Adipocyte (in vitro differentiated cells): ENCODE measurements at regions not wholly inside any gene's neighbourhood (a gene's known extent, or its start where the extent isn't known, plus 50 kb on each side); places are given as distances from the start of the nearest gene placed in this dataset.
"Not testable (repeated sequence)": the region's sequence is repeated elsewhere in the genome, so short reads cannot be mapped to it uniquely, and the experiment has no call there.

Experiments used
- DNase-seq: peaks from one replicate; pipeline ENCODE4 v3.0.0-alpha.2; 2015; ENCODE audit warnings: low read depth
- H3K27me3 ChIP-seq: replicated peaks from 2 replicates; pipeline ENCODE4 v1.7.0; 2013; ENCODE audit warnings: mild to moderate bottlenecking, low read length, moderate library complexity; ENCODE audit not compliant: control insufficient read depth, insufficient read depth
- H3K36me3 ChIP-seq: 2 replicates; pipeline ENCODE4 v1.7.0; 2013; ENCODE audit warnings: low read length, mild to moderate bottlenecking, moderate library complexity; ENCODE audit not compliant: control insufficient read depth, insufficient read depth, severe bottlenecking
- H3K4me1 ChIP-seq: 2 replicates; pipeline ENCODE4 v1.7.0; 2013; ENCODE audit warnings: mild to moderate bottlenecking, low read length, moderate library complexity; ENCODE audit not compliant: control insufficient read depth, insufficient read depth
- H3K4me3 ChIP-seq: 2 replicates; pipeline ENCODE4 v1.7.0; 2013; ENCODE audit warnings: mild to moderate bottlenecking, low read length, moderate library complexity
- H3K9ac ChIP-seq: 2 replicates; pipeline ENCODE4 v1.7.0; 2013; ENCODE audit warnings: mild to moderate bottlenecking, low read length, moderate library complexity
- H3K9me3 ChIP-seq: 2 replicates; pipeline ENCODE4 v1.7.0; 2013; ENCODE audit warnings: mild to moderate bottlenecking, low read length, moderate library complexity; ENCODE audit not compliant: control insufficient read depth

DNA sequence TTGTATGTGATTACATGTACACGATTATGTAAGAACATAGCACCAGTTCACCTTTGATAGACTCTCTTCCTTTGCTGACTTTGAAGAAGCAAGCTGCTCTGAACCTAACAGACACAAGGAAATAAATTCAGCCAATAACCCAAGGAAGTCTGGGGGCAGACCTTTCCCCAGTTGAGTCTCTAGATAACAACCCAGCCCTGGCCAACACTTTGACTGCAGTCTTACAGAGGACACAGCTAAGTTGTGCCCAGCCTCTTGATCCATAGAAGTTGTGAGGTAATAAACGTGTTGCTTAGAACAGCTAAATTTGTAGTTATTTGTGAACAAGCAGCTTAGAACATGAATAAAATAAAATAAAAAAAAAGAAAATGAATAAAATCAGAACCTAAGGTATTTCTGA is 116.3 kb downstream of the PRR15 start:
- not testable (repeated sequence) for H3K4me3 ChIP-seq, H3K4me1 ChIP-seq, H3K9ac ChIP-seq, DNase-seq, H3K9me3 ChIP-seq, H3K36me3 ChIP-seq, H3K27me3 ChIP-seq

GRCh38 chr7:29680601-29681000 is 117.0 kb downstream of the PRR15 start:
- not testable (repeated sequence) for H3K4me1 ChIP-seq, H3K9me3 ChIP-seq, H3K27me3 ChIP-seq, H3K9ac ChIP-seq, H3K4me3 ChIP-seq, DNase-seq, H3K36me3 ChIP-seq

DNA sequence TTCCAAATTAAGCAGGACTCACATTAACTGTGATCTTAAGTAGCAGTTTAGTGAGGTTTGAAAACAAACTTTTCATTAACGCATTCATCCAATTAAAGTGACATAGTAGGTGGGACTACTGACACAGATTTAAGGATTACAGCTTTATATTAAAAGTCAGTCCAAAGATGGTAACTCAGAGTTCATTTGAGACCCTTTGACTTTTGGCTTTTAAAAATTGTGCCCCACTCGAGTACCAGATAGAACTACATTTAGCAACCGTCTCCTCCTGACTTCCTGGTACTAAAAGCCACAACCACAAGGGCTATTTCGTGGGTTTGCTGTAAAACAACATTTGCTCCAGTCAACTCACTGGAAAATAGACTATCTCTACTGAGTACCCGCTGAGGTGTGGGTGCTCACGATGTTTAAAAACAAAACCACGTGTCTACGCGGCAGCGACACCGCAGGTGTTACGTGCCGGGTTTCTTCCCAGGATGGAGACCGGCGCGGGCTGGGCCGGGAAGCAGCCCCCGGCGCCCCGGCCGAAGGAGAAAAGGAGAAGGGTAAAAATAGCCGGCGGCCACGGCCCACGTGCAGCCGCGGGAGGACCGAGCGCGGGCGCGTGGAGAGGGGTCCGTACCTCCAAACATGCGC is 120.6 kb downstream of the PRR15 start:
- Histone ChIP-seq H3K4me3 (peak overlapping the region; percentile 83), H3K9ac (peak overlapping the region; percentile 90)
- not testable (repeated sequence) for H3K36me3 ChIP-seq, H3K9me3 ChIP-seq, H3K4me1 ChIP-seq, H3K27me3 ChIP-seq
- DNase-seq: peak; percentile 30

GRCh38 chr7:29684787-29685650 is 121.3 kb upstream of the WIPF3 start:
- Histone ChIP-seq H3K9ac (peak overlapping the region; percentile 90), H3K4me1 (no peaks in the 10 kb centered on the region), H3K4me3 (peak overlapping the region; percentile 83), H3K9me3 (no peaks in the 10 kb centered on the region), H3K27me3 (no peaks in the 10 kb centered on the region), H3K36me3 (no peaks in the 10 kb centered on the region)
- peak; percentile 84 for DNase-seq

- peak overlapping the region; percentile 90 for H3K9ac ChIP-seq
- not testable (repeated sequence) for H3K27me3 ChIP-seq, H3K4me1 ChIP-seq, H3K36me3 ChIP-seq, H3K9me3 ChIP-seq
- H3K4me3 ChIP-seq: peak overlapping the region; percentile 83
- DNase-seq: peak; percentile 24
Observed at GRCh38 chr7:29685651-29686271, 120.5 kb upstream of the WIPF3 start.

GRCh38 chr7:29690510-29690909 is 115.8 kb upstream of the WIPF3 start:
- not testable (repeated sequence) for H3K27me3 ChIP-seq, H3K9ac ChIP-seq, H3K36me3 ChIP-seq, H3K4me3 ChIP-seq, H3K4me1 ChIP-seq, H3K9me3 ChIP-seq, DNase-seq

DNA sequence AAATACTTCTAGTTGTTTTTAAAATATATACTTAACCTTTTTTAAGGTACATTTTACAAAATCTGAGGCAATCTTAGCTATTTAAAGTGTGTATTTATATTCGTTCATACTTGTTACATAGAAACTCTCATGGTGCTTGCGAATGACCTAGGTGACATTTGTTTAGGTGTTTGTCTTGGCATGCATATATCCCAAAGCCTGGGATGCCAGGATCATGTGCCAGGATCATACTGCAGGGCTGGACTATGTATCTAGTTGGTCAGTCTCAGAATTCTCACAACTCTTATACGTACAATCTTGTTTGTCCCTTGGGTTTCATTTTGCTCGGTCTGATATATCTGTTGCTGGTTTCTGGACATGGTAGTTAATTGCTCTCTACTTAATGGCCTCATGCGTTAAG is 109.9 kb upstream of the WIPF3 start:
- not testable (repeated sequence) for H3K36me3 ChIP-seq, H3K4me3 ChIP-seq, H3K9me3 ChIP-seq, DNase-seq, H3K27me3 ChIP-seq, H3K4me1 ChIP-seq, H3K9ac ChIP-seq

- not testable (repeated sequence) for H3K9ac ChIP-seq, H3K27me3 ChIP-seq, H3K9me3 ChIP-seq
Observed at GRCh38 chr7:29699723-29700122, 106.6 kb upstream of the WIPF3 start.

GRCh38 chr7:29701540-29701939 is 104.8 kb upstream of the WIPF3 start:
- not testable (repeated sequence) for DNase-seq, H3K36me3 ChIP-seq, H3K9me3 ChIP-seq, H3K27me3 ChIP-seq, H3K4me1 ChIP-seq, H3K4me3 ChIP-seq, H3K9ac ChIP-seq

More at GRCh38 chr7:29699723-29700122, 106.6 kb upstream of the WIPF3 start:
- not testable (repeated sequence) for H3K4me1 ChIP-seq, DNase-seq, H3K36me3 ChIP-seq, H3K4me3 ChIP-seq

- not testable (repeated sequence) for H3K9me3 ChIP-seq, H3K27me3 ChIP-seq, H3K36me3 ChIP-seq, H3K4me1 ChIP-seq, DNase-seq, H3K9ac ChIP-seq, H3K4me3 ChIP-seq
Observed at GRCh38 chr7:29703830-29704229, 102.5 kb upstream of the WIPF3 start.

DNA sequence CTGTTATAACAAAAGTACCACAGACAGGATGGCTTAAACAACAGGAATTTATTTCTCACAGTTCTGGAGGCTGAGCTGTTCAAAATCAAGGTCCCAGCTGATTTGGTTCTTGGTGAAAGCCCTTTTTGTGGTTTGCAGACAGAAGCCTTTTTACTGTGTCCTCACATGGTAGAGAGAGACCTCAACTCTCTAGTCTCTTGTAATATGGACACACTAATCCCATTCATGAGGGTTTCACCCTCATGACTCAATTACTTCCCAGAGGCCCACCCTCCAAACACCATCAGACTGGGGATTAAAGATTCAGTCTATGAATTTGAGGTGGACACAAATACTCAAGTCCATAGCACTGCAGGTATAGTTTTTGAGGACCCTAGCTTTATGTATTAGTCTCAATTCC is 97.3 kb upstream of the WIPF3 start:
- H3K9ac ChIP-seq, H3K36me3 ChIP-seq, H3K9me3 ChIP-seq, DNase-seq, H3K4me1 ChIP-seq, H3K27me3 ChIP-seq, H3K4me3 ChIP-seq: not testable (repeated sequence)
